PC-9 (cell line): ENCODE measurements at regions not wholly inside any gene's neighbourhood (a gene's known extent, or its start where the extent isn't known, plus 50 kb on each side); places are given as distances from the start of the nearest gene placed in this dataset.

Experiments used
- CTCF ChIP-seq: fragments of 200-600 bp; sonication (generic); conservative IDR thresholded peaks from 2 replicates; pipeline ENCODE4 v1.6.1; 2017; ENCODE audit warnings: mixed run types, antibody characterized with exemption, mild to moderate bottlenecking, moderate library complexity
- EZH2 ChIP-seq: fragments of 200-600 bp; sonication (generic); IDR thresholded peaks from 2 replicates; pipeline ENCODE4 v1.8.0; 2017; ENCODE audit warnings: antibody characterized with exemption, low read depth

GRCh38 chr12:74620921-74621320 lies 83.3 kb downstream of the ATXN7L3B start:
- TF ChIP-seq CTCF (no peak), EZH2 (no peak)
